ENCODE measurements at regions not wholly inside any gene's neighbourhood (a gene's known extent, or its start where the extent isn't known, plus 50 kb on each side); places are given as distances from the start of the nearest gene placed in this dataset.

- no peak for TF ChIP-seq CTCF (IDR thresholded peaks at IDR 0.05)
- no peak for TF ChIP-seq EZH2 (IDR thresholded peaks at IDR 0.05; ENCODE audit: borderline replicate concordance, insufficient read depth, low read depth, low read length, poor library complexity, severe bottlenecking)
Measured at GRCh38 chrX:10076765-10077164, 80.0 kb upstream of the CLCN4 start.

All from B cell (primary cell).